Myocyte (in vitro differentiated cells): ENCODE measurements at regions not wholly inside any gene's neighbourhood (a gene's known extent, or its start where the extent isn't known, plus 50 kb on each side); places are given as distances from the start of the nearest gene placed in this dataset.

ENCODE experiments used
- DNase-seq: peaks from one replicate; pipeline ENCODE4 v3.0.0-alpha.2; 2012; ENCODE audit warnings: low read depth

GRCh38 chr2:6764968-6765723 is 100.6 kb downstream of the CMPK2 start:
- no peak for DNase-seq

- no peak for DNase-seq
Measured at GRCh38 chr2:6769346-6769745, 96.4 kb downstream of the CMPK2 start.

- DNase-seq: no peak
Measured at GRCh38 chr2:6770006-6770405, 95.7 kb downstream of the CMPK2 start.

GRCh38 chr2:6771634-6772611 is 93.8 kb downstream of the CMPK2 start:
- DNase-seq: no peak

GRCh38 chr2:6773007-6773693 is 92.6 kb downstream of the CMPK2 start:
- DNase-seq: peak; percentile 8

GRCh38 chr2:6773694-6774044 is 92.0 kb downstream of the CMPK2 start:
- DNase-seq: no peak

- no peak for DNase-seq
Measured at GRCh38 chr2:6776125-6776524, 89.6 kb downstream of the CMPK2 start.

- DNase-seq: no peak
Measured at GRCh38 chr2:6777626-6778025, 88.1 kb downstream of the CMPK2 start.

- peak; percentile 2 for DNase-seq
Measured at GRCh38 chr2:6780765-6781274, 84.9 kb downstream of the CMPK2 start.

- DNase-seq: no peak
Measured at GRCh38 chr2:6782517-6783237, 83.0 kb downstream of the CMPK2 start.

- DNase-seq: no peak
Measured at GRCh38 chr2:6783238-6783614, 82.5 kb downstream of the CMPK2 start.

GRCh38 chr2:6784291-6784690 is 81.4 kb downstream of the CMPK2 start:
- no peak for DNase-seq

- no peak for DNase-seq
Measured at GRCh38 chr2:6785493-6785892, 80.2 kb downstream of the CMPK2 start.

GRCh38 chr2:6787376-6787775 is 78.3 kb downstream of the CMPK2 start:
- no peak for DNase-seq

- no peak for DNase-seq
Measured at GRCh38 chr2:6788614-6789013, 77.1 kb downstream of the CMPK2 start.

GRCh38 chr2:6789559-6790138 is 76.1 kb downstream of the CMPK2 start:
- DNase-seq: no peak

- no peak for DNase-seq
Measured at GRCh38 chr2:6791682-6792081, 74.0 kb downstream of the CMPK2 start.

- DNase-seq: no peak
Measured at GRCh38 chr2:6792883-6793282, 72.8 kb downstream of the CMPK2 start.

GRCh38 chr2:6793371-6793770 is 72.3 kb downstream of the CMPK2 start:
- DNase-seq: no peak

- DNase-seq: no peak
Measured at GRCh38 chr2:6793913-6794312, 71.8 kb downstream of the CMPK2 start.

- no peak for DNase-seq
Measured at GRCh38 chr2:6794448-6794847, 71.3 kb downstream of the CMPK2 start.
